ENCODE measurements at regions not wholly inside any gene's neighbourhood (a gene's known extent, or its start where the extent isn't known, plus 50 kb on each side); places are given as distances from the start of the nearest gene placed in this dataset.

DNA sequence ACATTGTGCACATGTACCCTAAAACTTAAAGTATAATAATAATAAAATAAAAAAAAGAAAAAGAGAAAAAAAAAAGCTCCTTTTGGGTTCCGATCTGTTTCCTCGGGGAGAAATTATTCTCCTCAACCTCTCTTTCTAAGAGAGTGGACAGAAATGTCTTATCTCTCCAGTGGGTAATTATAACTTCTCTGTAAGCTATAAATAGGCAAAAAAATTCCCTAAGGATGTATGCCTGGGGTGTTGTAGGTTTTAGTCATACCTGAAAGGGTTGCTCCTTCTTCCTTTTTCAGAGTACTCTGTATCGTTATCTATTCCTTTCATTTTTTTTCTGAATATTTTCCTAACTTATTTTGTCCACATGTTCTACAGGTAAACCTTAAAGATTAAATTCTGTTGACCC lies 169.7 kb upstream of the PTPRK start:
- no peak for TF ChIP-seq ZNF24 (IDR thresholded peaks at IDR 0.05)
- TF ChIP-seq, protein P1, sequence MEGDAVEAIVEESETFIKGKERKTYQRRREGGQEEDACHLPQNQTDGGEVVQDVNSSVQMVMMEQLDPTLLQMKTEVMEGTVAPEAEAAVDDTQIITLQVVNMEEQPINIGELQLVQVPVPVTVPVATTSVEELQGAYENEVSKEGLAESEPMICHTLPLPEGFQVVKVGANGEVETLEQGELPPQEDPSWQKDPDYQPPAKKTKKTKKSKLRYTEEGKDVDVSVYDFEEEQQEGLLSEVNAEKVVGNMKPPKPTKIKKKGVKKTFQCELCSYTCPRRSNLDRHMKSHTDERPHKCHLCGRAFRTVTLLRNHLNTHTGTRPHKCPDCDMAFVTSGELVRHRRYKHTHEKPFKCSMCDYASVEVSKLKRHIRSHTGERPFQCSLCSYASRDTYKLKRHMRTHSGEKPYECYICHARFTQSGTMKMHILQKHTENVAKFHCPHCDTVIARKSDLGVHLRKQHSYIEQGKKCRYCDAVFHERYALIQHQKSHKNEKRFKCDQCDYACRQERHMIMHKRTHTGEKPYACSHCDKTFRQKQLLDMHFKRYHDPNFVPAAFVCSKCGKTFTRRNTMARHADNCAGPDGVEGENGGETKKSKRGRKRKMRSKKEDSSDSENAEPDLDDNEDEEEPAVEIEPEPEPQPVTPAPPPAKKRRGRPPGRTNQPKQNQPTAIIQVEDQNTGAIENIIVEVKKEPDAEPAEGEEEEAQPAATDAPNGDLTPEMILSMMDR (IDR thresholded peaks at IDR 0.05 in 2 of 3, conservative IDR thresholded peaks at IDR 0.05 in 1 of 3; ENCODE audit: control insufficient read depth in 2 of 3, extremely low read depth in 1 of 3, insufficient read depth in 1 of 3, low read depth in 3 of 3, low read length in 3 of 3) = no peak
- no peak for TF ChIP-seq BHLHE40 (IDR thresholded peaks at IDR 0.05; ENCODE audit: borderline replicate concordance in 1 of 2, low read depth in 2 of 2, low read length in 1 of 2)
- TF ChIP-seq RFX5 (IDR thresholded peaks at IDR 0.05; ENCODE audit: low read depth, low read length) = no peak
- no peak for TF ChIP-seq POLR2A (IDR thresholded peaks at IDR 0.05; ENCODE audit: low read depth, low read length)
- TF ChIP-seq CHD4 (IDR thresholded peaks at IDR 0.05) = no peak
- TF ChIP-seq, protein P2, sequence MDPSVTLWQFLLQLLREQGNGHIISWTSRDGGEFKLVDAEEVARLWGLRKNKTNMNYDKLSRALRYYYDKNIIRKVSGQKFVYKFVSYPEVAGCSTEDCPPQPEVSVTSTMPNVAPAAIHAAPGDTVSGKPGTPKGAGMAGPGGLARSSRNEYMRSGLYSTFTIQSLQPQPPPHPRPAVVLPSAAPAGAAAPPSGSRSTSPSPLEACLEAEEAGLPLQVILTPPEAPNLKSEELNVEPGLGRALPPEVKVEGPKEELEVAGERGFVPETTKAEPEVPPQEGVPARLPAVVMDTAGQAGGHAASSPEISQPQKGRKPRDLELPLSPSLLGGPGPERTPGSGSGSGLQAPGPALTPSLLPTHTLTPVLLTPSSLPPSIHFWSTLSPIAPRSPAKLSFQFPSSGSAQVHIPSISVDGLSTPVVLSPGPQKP (IDR thresholded peaks at IDR 0.05; ENCODE audit: low read depth, low read length) = no peak
- TF ChIP-seq, protein P3, sequence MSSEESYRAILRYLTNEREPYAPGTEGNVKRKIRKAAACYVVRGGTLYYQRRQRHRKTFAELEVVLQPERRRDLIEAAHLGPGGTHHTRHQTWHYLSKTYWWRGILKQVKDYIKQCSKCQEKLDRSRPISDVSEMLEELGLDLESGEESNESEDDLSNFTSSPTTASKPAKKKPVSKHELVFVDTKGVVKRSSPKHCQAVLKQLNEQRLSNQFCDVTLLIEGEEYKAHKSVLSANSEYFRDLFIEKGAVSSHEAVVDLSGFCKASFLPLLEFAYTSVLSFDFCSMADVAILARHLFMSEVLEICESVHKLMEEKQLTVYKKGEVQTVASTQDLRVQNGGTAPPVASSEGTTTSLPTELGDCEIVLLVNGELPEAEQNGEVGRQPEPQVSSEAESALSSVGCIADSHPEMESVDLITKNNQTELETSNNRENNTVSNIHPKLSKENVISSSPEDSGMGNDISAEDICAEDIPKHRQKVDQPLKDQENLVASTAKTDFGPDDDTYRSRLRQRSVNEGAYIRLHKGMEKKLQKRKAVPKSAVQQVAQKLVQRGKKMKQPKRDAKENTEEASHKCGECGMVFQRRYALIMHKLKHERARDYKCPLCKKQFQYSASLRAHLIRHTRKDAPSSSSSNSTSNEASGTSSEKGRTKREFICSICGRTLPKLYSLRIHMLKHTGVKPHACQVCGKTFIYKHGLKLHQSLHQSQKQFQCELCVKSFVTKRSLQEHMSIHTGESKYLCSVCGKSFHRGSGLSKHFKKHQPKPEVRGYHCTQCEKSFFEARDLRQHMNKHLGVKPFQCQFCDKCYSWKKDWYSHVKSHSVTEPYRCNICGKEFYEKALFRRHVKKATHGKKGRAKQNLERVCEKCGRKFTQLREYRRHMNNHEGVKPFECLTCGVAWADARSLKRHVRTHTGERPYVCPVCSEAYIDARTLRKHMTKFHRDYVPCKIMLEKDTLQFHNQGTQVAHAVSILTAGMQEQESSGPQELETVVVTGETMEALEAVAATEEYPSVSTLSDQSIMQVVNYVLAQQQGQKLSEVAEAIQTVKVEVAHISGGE (CRISPR knock-in tag; IDR thresholded peaks at IDR 0.05) = no peak
- TF ChIP-seq ATF7 (IDR thresholded peaks at IDR 0.05; ENCODE audit: low read depth) = no peak
- no peak for TF ChIP-seq SIX5 (IDR thresholded peaks at IDR 0.05; ENCODE audit: low read depth, low read length, severe bottlenecking)
- no peak for TF ChIP-seq MXI1 (IDR thresholded peaks at IDR 0.05; ENCODE audit: low read depth, low read length)
- no peak for TF ChIP-seq EZH2 (IDR thresholded peaks at IDR 0.05; ENCODE audit: borderline replicate concordance, control insufficient read depth, low read depth, low read length)
- no peak for TF ChIP-seq SMAD5 (IDR thresholded peaks at IDR 0.05; ENCODE audit: low read depth)

Data from GM12878 (cell line).